HG03354 (cell line): ENCODE measurements at regions not wholly inside any gene's neighbourhood (a gene's known extent, or its start where the extent isn't known, plus 50 kb on each side); places are given as distances from the start of the nearest gene placed in this dataset.

Experiments used
- ATAC-seq: cut with Tn5 transposase; IDR thresholded peaks from one replicate; pipeline ENCODE4 v1.9.1; 2021; ENCODE audit warnings: mild to moderate bottlenecking; ENCODE audit not compliant: unreplicated experiment, poor library complexity, severe bottlenecking

DNA sequence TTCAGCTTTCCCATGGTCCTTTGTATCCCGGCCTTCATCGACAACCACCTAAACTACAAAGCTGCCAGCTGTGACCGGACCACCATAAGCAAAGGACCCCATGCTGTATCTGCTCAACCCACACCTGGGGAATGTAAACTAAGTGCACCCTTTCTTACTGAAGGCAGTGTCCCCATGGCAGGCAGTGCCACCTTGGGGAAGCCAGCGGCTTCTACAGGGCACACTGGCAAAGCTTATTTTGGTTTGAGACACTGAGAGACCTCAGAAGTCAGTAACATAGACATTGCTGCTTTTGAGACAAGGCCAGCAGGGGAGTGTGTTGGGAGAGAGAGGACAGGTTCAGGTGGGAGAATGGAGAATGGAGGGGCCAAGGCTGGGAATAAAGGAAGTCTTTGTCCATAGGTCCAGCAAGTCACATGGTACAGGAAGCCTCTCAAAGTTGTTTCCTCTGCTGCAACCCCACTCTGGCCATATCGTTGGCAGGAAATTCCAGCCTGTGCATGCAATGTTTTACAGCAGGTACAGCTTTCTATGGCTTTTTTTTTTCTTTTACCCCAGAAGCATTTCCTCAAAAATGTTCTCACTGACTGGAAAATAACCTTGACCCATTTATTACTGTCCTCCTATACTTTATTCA, 85.9 kb upstream of the NPVF start:
- ATAC-seq = no peak

DNA sequence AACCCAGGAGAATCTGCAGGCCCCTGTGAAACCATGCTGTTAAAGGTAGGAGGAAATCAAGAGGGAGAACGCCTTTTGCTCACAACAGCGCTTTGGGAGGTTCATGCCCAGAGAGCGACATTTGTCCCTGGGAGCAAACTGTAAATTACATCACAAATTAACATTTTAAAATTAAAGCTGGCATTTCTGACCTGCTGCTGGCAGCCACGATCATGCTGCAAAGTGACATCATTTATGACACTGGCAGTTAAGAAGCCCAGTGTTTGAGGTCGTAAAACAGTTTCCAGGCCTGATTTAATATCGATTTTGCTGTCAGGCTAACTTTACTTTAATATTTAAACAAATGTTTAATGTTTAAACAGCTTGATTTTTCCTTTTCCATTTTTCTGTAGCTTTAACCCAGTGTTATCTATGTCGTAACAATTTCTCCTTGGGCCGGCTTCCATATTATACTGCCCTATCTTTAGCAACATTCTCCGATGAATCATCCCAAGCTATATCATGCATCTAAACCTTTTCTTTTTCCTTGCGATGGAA, 86.5 kb upstream of the NPVF start:
- no peak for ATAC-seq

DNA sequence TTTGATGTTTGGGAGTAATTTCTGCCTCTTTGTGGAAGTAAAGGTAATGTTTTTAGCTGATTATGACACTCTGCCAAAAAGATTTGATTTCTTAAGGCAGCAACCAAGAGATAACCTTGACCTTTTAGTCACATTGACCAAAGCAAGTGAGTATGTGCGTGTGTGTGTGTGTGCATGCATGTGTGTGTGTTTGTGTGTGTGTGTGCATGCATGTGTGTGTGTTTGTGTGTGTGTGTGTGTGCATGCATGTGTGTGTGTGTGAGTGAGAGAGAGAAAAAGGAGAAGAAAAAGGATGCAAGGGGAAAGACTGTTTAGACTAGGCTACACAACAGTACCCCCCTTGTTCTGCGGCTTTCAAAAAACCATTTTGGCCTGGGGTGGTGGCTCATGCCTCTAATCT, 88.1 kb upstream of the NPVF start:
- ATAC-seq = no peak

DNA sequence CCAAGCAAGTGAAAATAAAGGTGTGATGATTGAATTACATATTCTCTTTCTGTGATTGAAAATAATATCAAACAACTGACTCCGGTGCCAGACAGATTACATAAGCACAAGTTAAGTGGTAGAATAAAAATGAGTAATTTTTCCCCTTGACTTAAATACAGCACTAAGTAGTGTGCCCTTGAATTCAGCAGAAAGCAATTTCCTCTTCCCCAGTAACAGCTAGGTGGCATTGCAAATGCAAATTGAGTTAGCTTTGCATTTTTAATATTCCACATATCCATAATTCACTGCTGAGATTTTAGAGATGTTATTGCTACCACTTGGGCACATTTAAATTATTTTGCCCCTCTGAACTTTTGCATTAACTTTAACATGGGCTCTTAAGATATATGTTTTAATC, 89.8 kb upstream of the NPVF start:
- no peak for ATAC-seq

DNA sequence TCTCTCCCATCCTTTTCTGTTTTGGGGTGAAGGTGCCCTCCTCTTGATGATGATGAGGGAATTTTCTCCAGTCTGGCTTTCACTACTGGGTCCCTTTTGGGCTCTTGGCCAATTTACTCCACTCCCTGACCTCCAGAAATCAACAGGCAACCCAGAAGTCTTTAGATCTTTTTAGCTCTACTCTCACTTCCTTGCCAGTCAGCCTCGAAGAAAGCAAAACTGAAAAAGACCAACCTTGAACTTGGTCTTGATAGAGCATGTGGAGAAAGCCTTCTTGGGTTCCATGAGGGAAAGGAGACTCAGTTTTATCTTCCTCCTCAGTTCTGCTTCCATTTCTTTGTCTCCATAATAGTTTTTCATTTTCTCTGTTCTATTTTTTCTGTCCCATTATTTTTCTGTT, 91.4 kb upstream of the NPVF start:
- ATAC-seq = no peak

DNA sequence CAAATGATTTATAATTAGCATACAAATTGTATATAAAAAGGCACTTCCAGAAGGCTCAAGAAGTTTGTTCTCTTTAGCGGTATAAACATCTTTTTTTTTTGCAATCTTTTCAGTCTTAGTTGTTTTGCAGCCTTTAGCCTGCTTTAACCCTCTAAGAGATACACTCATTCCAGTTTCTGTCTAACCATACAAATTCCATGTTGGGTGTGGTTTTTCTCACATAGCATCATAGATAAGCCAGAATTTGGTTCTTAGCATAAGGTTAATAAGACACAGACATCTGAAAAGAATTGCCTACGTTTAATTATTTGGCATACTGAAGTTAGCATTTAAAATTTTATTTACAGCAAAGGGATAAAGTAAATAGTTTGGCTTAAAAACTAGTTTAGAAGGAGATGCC, 92.5 kb upstream of the NPVF start:
- no peak for ATAC-seq

DNA sequence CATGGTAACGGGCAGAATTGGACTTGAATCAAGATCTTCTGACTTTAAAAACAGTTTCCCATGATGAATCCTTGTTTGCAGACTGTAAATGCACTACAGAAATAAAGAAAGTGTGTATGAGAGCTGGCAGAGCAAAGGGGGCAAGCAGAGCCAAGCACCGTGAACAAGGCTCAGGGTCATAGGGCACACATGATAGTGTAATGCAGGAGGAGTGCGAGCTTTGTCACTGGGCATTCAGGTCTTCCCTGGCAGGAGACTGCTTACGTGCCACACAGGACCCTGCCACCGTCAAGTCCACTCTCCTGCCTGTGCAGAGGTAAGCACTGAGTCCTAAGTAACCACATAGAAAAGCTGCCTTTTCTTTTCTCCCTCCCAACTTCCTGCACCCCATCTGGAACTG, 93.1 kb upstream of the NPVF start:
- ATAC-seq = no peak

DNA sequence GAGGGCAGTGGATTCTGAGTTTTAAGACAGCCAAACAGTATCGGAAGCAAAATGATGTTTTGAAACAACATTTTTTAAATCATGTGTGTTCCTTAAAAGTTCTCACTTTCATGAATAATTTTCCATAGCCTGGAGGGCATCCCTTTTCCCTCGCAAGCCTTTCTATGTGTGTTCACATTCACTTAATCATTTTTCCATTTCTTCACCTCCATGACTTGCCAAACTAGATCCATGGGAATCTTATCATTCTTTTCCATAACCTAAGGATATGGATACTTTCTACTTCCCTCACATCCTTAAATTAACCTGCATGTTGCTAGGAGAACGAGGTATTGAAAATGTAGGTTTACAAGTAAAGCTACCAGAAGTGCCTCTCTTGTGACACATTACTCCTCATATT, 94.2 kb upstream of the NPVF start:
- ATAC-seq = no peak

DNA sequence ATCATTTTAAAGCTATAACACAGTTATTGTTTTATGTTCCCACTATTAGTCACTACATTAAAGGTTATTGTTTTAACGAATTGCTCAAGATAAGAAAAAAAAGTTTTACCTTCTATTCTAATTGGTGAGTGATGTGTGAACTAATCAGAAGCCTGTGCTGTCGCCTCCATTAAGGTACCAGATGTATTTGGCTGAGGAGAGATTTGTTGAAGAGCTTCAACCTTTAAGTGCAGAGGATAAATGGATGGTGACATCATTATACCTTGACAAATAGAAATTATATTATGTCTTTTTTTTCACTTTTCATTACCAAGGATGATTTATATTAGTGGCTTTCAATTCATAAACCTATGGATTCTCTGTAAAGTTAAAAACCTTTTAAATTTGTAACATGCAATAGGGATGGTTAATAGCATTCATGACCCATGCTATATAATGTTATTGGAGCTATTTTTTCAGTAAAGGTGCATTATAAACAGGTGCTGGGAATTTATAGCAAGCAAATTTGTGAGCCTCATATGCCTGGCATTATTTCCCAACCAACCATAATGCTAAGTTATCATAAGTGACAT, 97.0 kb upstream of the NPVF start:
- no peak for ATAC-seq

DNA sequence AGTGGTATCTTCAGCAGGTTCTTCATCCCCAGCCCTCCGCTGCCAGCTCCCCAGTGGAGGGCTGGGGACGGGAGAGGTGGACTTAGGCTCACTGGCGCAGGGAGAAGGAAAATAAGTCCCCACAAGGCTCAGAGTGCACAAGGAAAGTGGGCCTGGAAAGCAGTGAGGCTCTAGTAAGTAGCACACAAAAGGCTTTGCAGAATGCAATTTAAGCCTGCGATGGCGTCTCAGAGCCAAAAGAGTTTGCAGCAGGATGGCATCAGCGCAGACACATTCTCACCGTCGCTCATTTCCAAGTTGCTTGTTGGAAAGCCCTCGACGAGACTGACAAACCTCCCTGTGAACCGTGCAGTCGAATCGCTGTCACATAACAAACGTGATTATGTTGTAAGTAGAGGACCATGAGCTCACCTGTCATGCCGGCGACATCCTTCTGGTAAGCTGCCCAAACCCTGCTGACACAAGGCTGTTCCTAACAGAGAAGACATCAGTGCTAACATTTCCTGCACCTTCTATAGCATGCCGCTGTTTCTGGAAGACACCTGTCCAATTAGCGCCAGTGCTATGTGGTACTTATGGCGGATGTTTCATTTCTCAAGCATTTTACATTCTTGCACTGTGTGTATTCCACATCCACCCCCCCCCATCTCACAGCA, 98.3 kb upstream of the NPVF start:
- ATAC-seq = no peak

DNA sequence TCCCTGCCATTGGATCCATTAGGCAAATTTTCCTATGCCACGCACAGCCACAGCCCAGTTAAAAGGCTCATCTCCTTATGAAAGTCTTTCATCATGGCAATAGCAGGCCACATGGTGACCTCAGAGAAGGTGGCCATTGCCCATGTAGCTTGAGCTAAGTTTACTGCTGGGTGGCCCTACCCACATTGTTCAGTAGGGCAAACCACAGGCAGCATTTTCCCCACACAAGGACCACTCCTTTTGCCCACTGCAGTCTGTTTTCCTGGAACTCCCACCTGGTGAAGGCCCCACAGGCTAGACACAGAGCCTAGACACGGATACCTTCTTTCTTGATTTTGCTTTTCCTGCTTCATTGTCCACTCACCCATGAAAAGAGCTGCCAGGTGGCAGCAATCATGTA, 101.5 kb upstream of the NPVF start:
- no peak for ATAC-seq

DNA sequence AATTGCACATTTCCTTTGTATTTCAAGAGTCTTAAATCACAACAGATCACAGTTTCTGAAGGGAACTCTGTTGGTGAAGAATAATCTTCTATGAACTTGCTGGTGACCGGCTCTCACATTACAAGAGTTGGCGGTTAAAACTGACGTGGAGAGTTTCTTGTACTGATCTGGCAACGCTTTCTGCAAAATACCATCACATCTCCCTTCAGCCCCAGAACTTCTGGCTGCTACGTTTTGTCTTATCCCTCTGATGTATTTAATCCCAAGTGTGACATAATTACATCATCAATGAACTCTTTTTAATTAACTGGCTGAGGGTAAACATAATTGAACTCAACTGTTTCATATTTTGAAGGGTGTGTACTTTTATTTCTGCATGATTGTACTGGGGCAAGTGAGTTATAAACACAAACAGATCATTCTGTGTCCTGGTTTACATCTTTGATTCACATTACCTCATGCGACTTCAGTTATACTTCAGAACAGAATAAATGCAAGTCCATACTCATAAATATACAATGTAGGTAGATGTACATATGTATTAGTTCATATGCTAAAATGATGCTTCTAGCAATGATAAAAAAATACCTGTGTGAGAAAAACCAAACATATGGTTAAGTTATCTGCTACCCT, 105.1 kb upstream of the NPVF start:
- no peak for ATAC-seq

DNA sequence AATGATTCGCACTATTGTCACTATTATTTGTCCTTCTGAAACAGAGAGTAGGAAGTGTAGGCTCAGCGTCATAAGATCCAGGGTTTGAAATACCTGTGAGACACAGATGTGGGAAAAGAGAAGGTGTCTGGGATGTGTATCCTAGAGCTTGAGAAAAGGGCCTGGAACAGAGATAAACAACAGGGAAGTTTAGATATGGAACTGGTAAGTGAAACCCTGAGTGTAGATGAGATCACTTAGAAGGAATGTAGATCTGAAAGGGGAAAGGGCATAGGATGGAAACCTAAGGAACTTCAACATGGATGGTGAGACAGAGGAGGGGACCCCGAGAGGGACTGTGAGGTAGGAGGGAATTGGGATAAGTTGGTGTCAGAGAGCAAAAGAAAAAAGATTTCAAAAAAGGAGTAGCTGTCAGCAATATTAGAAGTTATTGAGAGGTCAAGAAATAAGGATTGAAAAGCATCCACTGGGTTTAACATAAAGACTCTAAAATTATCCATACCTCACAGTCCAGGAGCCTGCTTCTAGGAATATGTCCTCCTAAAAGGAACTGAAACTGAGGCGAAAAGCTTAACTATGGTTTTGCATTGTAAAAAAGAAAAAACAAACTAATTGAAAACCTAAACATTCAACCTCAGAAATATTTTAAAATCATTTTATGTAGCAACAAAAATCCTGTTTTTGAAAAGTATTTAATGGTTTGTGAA, 119.2 kb upstream of the NPVF start:
- ATAC-seq = no peak

DNA sequence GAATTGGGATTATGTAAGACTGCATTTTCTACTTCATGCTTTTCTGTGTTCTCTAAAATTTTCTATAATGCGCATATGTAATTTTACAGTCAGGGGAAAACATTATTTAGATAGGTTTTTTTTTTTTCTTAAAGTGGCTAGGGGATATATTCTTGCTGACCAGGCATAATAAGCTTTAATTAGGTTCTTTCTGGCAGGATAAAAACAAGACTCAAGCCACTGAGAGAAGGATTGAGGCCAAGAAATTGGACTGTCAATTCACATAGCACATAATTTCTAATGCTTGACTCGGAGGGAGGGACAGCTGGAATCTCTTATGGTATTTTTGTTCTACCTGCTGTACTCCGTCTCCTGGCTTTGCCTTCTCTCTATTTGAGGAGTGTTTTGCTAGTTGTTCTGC, 119.8 kb upstream of the NPVF start:
- ATAC-seq = no peak

DNA sequence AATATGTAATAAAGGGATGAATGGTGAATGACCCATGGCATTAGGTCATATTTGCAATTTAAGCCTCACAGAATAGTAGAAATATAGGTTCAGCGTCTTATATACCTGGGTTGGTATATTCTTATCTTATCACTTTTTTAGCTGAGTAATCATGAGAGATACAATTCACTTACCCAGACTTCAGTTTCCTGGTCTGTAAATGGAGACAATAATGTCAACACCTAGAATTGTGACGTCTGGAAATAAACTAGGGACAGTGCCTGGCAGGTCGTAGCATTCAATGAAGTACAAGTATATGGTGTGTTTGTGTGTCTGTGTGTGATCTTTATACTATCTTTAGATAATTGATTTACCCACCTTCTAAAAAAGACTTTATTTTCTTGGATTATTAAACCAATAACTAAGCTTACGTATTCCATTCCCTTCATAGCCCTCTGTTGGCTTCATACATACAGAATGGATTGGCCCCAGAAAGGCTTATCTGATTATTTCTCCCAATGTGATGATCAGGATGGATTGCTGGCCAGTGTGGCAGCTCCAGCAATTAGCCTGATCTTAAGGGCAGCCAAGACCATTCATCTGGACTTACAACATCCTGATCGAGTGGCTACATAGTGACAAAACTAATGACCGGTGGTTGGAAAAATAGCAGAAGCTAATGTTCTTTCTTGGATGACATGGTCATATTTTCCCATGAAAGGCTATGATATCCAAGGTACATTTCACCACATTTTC, 121.2 kb upstream of the NPVF start:
- ATAC-seq = no peak

DNA sequence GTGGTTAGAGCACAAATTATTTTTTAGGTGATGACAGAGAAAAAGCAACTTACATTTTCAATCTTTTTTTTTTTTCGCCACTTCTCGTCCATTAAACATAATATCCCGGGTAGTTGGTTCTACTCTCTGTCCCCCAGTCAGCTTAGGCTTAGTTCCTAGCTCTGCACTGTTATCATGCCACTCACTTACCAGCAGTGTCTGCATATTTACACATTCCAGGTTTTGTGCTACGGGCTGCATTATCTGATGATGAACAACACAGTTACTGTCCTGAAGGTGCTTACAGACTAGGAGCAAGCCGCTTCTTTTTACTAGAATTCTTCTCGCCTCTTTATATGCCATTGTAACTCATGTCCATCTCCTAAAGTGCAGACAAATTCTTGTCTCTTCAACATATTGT, 121.8 kb upstream of the NPVF start:
- ATAC-seq = no peak

DNA sequence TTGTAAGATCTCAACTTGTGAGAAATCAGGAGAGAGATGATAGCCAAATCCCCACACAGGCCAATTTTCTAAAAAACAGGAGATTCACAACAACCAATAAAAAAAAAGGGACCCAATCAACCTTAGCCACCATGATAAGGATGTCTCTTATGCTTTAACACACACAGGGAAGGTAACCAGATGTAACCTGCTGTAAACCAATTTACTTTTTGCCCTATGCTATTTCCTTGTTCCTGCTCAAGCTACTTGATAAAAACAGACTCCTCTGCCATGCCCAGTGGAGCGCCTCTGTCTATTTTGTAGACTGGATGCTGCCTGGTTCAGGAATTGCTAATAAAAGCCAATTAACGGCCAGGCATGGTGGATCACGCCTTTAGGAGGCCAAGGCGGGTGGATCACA, 123.5 kb upstream of the NPVF start:
- ATAC-seq = no peak

DNA sequence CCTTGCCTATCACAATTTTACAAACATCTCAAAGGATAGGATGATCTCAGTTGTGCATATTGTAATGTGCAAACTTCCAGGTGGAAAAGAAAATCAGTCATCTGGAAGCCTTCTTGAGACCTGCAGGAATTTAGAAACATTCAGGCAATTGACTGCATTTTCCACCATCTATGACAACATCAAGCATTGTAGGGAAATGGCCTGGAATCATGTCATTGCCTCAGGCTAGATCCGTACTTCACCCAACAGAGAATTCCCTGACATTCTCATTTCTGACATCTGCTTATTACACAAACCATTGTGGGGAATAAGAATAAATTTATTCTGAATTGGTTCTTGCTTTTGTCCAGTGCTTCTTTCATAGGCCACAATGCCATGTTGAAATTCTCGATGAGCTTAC, 124.9 kb upstream of the NPVF start:
- ATAC-seq = no peak

DNA sequence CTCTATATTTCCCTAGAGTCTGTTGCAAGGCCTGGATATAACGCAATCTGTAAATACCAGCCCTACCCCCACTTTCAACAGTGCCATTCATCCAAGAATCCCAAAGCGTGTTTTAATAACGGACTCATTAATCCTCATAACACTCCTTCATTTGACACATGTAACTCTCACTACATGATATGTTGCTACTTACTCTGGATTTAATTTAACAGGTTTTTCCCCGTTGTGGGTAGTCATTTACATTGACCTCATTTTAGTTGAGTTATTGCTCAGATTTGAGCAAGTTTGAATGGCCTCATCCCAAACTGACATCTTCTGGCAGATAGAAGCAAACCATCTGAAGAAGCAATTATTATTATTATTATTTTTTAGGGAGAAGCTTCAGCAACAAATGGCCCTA, 125.4 kb upstream of the NPVF start:
- no peak for ATAC-seq
